GM19043 (cell line): ENCODE measurements at regions not wholly inside any gene's neighbourhood (a gene's known extent, or its start where the extent isn't known, plus 50 kb on each side); places are given as distances from the start of the nearest gene placed in this dataset.
"Not testable (repeated sequence)": the region's sequence is repeated elsewhere in the genome, so short reads cannot be mapped to it uniquely, and the experiment has no call there.

Experiments
- ATAC-seq: cut with Tn5 transposase; IDR thresholded peaks from one replicate; pipeline ENCODE4 v1.9.1; 2021; ENCODE audit warnings: low read depth; ENCODE audit not compliant: unreplicated experiment

DNA sequence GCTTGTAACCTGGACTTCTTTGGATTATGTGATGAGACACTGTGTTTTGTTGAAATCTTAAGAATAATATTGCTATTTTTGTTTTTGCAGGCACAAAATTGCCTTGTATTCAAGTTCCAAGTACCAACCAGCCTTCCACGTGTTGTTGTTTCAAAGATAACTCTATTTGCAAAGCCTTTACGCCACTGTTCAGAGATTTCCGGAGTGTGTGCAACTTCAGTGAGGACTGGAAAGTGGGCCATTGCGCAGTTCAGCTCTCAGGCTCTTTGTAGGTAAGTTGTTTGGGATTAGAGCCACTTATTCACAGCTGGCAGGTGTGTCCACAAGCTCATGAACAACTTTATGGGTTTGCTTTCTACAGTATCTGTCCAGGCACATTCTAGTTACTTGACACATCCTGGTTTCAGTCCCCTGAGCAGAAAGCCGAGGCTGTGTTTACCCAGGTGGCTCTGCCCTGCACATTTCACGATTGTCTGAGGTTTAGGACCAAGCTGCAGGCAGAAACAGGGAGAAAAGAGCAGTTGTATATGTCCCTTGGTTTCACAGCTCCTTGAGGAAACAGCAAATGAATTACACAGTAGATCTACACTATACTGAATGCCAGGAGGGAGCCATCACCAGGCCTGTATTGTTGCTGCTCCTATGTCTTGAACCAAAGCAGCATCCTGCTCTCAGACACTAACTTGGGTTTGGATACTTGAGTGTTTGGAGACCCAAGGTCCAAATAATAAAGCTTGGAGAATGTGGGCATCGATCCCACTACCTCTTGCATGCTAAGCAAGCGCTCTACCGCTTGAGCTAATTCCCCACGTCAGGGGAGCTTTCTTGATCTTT, 136.1 kb upstream of the ZNF322 start:
- ATAC-seq, result not testable (repeated sequence)

DNA sequence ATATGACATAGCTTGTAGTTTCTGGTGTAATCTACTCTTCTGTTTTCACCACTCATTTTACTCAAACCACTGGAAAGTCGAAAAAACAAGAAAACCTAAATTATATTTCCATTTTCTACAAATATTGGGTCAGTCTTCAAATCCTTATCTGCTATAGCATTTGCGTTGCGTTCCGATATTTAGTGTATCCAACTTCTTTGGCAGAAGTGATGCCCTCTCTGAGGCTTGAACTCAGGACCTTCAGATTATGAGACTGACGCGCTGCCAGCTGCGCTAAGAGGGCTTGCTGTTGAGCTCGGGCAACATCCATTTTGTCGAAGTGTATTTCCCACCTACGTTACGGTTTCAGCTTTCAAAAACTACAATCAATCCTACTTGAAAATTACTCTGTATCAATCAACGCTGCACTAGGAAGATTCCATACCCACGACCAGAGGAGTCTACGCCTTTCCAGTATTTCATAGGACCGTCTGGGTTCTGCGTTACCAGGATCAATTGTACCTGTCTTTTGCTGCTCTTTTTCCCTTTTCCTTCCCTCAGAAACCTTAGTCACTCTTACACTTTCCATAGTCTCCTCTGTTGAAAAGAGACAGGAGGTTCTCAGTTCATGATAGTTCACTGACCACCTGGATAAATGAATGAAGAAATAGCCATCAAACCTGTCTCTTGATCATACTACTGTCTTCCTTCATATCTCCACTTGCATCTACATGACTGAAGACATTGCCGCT, 140.5 kb upstream of the ZNF322 start:
- not testable (repeated sequence) for ATAC-seq

DNA sequence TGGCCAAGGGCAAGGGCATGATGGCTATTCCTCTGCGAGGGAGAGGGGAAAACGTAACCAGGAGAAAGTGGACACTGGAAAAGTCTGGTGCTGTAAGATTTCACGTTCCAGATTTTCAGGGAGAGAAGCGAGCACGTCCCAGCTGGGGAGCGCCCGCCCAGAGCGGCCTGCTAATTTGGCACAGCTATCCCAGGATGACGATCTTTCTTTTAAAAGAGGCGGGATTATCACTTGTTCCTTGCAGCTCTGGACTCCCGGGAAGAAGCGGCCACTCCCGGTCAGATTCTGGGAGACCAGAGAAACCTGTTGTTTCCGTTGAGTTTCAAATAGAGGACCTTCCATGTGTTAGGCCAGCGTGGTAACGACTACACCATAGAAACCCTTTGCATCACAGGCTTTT, 144.2 kb upstream of the ZNF322 start:
- ATAC-seq, result not testable (repeated sequence)

DNA sequence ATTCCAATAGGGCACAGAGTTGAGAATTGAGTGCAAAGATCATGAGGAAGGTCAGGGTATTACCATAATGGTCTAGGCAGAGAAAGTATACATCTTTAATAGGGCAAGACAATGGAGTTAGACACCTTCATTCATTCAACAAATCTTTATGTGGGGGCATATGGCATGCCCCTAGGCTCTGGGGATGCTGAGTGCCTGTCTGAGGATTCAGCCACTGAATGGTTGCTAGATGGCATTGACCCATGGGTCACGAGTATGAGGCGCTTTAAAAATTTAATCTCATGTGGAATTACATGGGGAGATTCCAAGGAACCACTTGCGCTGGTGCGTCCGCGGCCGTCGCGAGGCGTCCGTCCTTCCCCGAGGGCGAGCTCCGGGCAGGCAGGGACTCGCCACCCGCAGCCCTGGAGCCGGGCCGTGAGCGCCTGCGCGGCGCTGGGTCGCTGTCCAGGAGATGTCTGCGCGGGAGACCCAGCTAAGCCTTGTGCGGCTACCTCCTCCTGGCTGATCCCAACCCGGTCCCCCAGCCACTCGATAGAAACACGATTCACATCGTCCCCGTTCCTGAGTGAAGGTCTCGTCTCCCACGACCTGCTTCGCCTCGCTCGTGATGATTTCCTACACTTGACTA, 152.1 kb upstream of the ZNF322 start:
- not testable (repeated sequence) for ATAC-seq

DNA sequence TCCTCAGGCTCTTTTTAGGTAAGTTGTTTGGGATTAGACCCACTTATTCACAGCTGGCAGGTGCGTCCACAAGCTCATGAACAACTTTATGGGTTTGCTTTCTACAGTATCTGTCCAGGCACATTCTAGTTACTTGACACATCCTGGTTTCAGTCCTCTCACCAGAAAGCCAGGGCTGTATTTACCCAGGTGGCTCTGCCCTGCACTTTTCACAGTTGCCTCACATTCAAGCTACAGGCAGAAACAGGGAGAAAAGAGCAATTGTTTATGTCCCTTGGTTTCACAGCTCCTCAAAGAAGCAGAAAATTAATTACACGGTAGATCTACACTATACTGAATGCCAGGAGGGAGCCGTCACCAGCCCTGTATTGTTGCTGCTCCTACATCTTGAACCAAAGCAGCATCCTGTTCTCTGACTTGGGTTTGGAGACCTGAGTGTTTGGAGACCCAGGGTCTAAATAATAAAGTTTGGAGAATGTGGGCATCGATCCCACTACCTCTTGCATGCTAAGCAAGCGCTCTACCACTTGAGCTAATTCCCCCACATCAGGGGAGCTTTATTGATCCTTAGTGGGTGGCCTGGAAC, 159.2 kb upstream of the ZNF322 start:
- not testable (repeated sequence) for ATAC-seq

DNA sequence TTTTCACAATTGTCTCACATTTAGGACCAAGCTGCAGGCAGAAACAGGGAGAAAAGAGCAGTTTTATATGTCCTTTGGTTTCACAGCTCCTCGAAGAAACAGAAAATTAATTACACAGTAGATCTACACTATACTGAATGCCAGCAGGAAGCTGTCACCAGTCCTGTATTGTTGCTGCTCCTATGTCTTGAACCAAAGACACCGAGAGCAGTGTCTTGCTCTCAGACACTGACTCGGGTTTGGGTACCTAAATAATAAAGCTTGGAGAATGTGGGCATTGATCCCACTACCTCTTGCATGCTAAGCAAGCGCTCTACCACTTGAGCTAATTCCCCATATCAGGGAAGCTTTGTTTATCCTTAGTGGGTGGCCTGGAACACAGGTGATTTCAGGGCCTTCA, 168.4 kb upstream of the ZNF322 start:
- not testable (repeated sequence) for ATAC-seq

DNA sequence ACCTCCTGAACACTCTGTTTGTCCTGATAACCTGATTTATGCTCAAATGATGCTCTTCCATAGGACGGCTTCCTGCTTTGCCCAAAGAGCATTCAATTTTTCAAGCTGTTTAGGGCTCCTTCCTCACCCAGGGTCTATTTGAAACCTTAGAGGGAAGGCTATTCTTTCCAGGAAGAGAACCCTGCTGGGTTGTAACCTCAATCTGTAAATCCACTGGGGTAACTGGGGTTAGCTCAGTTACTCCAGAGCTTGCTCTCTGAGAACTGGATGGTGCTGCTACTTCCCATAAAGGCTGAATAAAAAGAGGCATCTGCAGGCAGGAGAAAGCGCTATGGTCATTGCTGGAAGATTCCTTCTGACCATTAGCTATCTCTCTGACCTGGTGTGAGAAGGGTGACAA, 169.9 kb upstream of the ZNF322 start:
- ATAC-seq, result not testable (repeated sequence)

DNA sequence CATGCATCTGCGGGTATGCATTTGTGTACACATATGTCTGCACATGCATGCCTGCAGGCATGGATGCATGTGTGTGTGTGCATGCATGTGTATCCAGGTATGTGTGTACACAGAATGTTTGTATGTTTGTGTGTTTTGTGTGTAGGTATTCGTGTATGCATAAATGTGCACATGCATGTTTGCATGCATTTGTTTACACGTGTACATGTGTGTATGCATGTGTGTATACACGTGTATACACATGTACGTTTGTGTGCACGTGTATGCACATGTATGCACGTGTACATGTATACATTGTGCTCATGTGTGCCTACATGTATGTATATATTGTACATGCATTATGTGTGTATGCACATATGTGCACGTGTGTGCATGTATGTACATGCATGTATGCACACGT, 171.4 kb upstream of the ZNF322 start:
- ATAC-seq, result not testable (repeated sequence)

DNA sequence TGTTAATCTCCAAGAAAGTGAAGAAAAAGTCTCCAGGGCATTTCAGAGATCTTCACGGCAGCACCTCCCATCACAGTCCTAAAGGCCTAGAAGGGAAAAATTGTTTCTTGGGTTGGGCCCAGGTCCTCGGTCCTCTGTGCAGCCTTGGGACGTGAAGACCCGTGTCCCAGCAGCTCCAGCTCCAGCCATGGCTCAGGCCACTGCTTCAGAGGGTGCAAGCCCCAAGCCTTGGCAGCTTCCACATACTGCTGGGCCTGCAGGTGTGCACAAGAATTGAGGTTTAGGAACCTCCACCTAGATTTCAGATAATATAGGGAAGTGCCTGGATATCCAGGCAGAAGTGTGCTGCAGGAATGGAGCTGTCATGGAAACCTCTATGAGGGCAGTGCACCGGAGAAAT, 176.2 kb upstream of the ZNF322 start:
- ATAC-seq, result not testable (repeated sequence)

DNA sequence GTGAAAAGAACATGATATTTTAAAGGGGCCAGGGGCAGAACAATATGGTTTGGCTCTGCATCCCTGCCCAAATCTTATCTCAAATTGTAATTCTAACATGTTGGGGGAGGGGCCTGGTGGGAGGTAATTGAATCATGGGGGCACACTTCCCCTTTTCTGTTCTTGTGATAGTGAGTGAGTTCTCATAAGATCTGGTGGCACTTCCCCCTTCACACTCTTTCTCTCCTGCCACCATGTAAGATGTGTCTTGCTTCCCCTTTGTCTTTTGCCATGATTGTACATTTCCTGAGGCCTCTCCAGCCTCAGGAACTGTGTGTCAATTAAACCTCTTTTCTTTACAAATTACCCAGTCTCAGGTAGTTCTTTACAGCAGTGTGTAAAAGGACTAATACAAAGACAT, 177.1 kb upstream of the ZNF322 start:
- not testable (repeated sequence) for ATAC-seq

DNA sequence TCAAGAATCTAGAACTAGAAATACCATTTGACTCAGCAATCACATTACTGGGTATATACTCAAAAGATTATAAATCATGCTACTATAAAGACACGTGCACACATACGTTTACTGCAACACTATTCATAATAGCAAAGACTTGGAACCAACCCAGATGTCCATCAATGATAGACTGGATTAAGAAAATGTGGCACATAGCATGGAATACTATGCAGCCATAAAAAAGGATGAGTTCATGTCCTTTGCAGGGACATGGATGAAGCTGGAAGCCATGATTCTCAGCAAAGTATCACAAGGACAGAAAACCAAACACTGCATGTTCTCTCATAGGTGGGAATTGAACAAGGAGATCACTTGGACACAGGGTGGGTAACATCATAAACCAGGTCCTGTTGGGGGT, 185.3 kb upstream of the ZNF322 start:
- ATAC-seq, result not testable (repeated sequence)

DNA sequence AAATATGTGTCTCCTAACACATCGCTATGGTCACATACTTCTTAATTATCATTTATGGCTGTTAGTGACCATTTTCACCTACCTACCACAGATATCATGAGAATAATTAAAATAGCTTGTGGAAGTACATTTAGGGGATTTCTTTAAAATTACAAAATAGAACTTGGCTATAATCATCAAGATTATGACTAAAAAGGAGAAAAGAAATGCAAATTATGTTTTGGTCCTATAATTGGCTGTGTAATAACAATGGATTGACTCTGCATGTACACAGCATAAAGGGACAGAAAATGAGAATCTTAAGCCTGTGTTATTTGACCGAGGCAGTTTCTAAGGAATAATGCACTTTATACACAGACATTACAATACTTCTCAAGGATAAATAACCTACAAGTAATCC, 197.7 kb upstream of the ZNF322 start:
- ATAC-seq, result not testable (repeated sequence)

DNA sequence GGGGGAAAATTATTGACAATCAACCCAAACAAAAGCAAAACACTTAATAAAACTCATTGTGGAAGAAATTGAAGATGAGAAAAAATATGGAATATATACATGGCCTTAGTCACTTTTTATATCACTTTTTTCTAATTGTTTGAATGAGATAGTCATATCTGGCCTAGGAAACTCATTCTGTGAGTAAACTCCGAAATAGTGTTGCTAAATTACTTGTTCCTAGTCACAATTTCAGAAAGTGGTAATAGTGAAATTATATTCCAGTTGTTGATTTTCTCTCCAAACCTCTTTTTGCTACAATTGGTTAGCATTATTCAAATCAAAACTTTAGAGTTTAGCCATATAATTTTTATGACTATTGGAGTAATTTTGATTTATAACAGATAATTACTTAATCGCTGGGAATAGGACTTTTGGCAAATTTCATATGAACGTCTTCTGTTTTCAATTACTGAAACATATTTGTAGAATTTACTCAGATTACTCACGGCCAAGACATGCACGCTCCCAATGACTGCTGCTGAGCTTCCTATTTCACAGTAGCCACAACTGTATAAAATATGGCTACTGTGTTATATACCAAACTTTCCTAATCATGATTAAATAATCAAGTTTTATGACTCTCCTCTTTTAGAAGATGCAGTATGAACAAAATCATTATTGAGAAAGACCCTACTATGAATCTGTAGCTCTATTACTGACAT, 199.7 kb upstream of the ZNF322 start:
- not testable (repeated sequence) for ATAC-seq

DNA sequence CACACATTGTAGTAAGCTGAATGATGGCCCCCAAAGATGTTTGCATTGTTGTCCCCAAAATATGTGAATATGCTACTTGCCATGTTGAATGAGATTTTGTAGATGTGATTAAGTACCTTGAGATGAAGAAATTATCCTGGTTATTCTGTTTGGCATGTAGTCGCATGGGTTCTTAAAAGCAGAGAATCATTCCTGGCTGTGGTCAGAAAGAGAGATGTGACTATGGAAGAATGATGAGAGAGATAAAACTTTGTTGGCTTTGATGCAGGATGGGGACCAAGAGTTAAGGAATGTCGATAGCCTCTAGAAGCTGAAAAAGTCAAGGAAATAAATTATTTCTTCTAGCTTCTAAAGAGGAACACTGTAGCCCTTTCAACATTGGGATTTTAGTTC, 200.2 kb upstream of the ZNF322 start:
- ATAC-seq, result not testable (repeated sequence)

DNA sequence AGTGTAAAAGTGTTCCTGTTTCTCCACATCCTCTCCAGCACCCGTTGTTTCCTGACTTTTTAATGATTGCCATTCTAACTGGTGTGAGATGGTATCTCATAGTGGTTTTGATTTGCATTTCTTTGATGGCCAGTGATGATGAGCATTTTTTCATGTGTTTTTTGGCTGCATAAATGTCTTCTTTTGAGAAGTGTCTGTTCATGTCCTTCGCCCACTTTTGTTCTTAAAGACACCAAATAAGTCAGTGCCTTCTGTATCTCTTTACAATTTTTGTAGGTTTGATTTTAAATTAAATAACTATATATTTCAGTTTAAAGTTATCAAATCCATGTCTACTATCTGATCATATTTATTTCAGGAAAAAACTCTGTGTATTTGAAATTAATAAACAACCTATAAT, 202.4 kb upstream of the ZNF322 start:
- not testable (repeated sequence) for ATAC-seq

DNA sequence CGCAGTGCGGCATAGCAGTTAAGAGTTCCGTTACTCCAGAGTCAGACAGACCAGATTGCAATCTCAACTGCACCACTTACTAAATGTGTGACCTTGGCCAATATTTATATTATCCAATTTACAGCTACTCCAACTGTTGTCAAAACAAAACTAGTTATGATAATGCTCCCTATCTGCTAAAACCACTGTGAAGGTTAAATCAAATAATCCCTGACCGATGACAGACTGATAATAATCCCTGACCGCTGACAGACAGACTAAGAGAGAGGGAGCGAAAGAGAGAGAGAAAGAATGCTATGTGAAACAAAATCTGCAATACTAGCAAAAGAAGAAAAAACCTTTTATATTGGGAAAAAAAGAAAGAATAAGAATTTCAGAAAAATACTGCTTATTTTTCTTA, 204.1 kb upstream of the ZNF322 start:
- not testable (repeated sequence) for ATAC-seq

DNA sequence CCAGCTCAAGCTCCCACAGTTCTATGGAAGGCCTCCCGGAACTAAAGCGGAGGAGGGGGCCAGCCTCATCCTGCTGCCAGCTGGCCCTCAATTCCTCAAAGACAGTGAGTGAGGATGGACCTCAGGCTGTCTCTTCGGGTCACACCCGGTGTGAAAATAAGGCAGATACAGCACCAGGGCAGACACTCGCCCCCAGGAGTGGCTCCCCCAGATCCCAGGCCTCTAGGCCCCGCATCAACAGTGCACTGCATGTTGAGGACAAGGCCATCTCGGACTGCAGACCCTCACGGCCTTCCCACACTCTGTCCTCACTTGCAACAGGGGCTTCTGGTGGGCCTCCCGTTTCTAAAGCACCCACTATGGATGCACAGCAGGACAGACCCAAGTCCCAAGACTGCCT, 239.2 kb upstream of the ZNF322 start:
- ATAC-seq, result not testable (repeated sequence)

DNA sequence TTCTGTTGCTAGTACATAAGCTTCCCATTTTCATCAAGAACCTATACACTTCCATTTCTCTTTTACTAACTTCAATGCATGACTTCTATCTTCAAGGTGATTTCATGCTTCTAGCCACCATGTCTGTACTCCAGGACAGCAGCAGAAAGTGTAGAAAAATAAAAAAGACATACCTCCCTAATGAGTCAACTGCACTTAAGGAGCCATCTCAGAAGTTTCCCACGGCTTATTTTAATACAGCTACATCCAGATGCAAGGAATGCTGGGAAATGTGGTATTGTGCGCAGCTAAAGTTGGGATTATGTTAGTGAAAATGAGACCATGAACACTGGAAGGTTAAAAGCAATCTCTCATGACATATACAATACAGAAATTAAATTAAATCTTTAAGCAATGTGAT, 264.7 kb upstream of the ZNF322 start:
- ATAC-seq, result not testable (repeated sequence)

DNA sequence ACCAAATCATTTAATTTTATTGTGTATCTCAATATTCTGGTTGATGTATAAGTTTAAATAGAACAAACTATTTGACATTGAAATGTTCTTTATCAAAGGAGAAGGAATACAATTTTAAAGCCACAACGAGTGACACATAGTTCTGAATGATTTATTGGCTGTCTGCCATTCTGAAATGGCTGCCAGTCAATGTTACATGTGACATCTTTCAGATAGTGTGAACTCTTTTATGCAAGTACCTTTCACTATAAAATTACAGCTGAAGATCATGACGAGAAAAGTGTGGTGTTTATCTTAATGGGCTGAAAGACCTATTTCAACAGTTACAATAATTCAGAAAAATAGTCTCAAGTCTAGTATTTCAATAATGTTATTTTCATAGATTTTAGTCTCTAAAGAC, 268.6 kb upstream of the ZNF322 start:
- not testable (repeated sequence) for ATAC-seq

DNA sequence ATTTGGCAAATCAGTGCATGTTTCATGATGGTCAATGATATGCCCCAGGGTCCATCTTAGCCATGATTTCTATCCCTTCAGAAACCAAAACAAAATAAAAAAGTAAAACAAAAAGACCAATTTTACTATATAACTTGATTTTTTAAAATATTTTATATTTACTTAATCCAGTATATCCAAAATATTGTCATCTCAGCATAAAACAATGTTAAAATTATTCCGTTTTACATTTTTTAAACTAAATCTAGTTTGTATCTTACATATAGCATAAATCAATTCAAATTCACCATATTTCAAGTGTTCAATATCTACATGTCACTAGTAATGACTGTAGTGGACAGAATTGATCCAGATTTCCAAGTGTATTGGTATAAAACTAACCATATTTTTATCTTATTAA, 277.7 kb upstream of the ZNF322 start:
- ATAC-seq, result not testable (repeated sequence)
